Spleen (tissue), 7 donors: ENCODE measurements at regions not wholly inside any gene's neighbourhood (a gene's known extent, or its start where the extent isn't known, plus 50 kb on each side); places are given as distances from the start of the nearest gene placed in this dataset.

Experiments used
- CTCF ChIP-seq, 11 experiments: fragments of 200-600 bp in 7 of 11; fragments of 450-650 bp in 4 of 11; sonication (generic) in 4 of 11; IDR thresholded peaks in 8 of 11; conservative IDR thresholded peaks in 3 of 11; 1 replicate in 7 of 11; 2 replicates in 4 of 11; pipeline versions ENCODE4 v1.4.0 to v1.8.0; 2016 to 2021; ENCODE audit warnings: antibody characterized with exemption in 11 of 11, inconsistent platforms in 4 of 11, mild to moderate bottlenecking in 1 of 11
- POLR2A ChIP-seq, 3 donors: fragments of 450-650 bp; IDR thresholded peaks; one replicate each; pipeline ENCODE4 v1.5.1; 2017; ENCODE audit warnings: antibody characterized with exemption in 3 of 3, mild to moderate bottlenecking in 1 of 3
- donor health status: DM: no; HTN: no; CAD: no; lungs with moderate emphysema.
- donor health status: DM: no; HTN: no; CAD: no.
- donor health status: DM: no; HTN: no; CAD: no.

GRCh38 chr18:67964462-67964861 is 447.9 kb upstream of the DSEL start:
- TF ChIP-seq POLR2A (IDR thresholded peaks at IDR 0.05), result no peak
- no peak for TF ChIP-seq CTCF (IDR thresholded peaks at IDR 0.05 in 8 of 11, conservative IDR thresholded peaks at IDR 0.05 in 3 of 11)
